ENCODE measurements at regions not wholly inside any gene's neighbourhood (a gene's known extent, or its start where the extent isn't known, plus 50 kb on each side); places are given as distances from the start of the nearest gene placed in this dataset.
"Not testable (repeated sequence)": the region's sequence is repeated elsewhere in the genome, so short reads cannot be mapped to it uniquely, and the experiment has no call there.

GRCh38 chr16:85449191-85449884 is 163.8 kb upstream of the GSE1 start:
- Mint-ChIP-seq H3K9me3 (no peaks in the 10 kb centered on the region), H3K4me3 (no peak overlapping the region), H3K36me3 (ENCODE audit: low read depth) (no peaks in the 10 kb centered on the region), H3K27me3 (no peaks in the 10 kb centered on the region), H3K27ac (no peak overlapping the region), H3K4me1 (ENCODE audit: low read depth) (peaks cover 37% of the 10 kb centered on the region)

DNA sequence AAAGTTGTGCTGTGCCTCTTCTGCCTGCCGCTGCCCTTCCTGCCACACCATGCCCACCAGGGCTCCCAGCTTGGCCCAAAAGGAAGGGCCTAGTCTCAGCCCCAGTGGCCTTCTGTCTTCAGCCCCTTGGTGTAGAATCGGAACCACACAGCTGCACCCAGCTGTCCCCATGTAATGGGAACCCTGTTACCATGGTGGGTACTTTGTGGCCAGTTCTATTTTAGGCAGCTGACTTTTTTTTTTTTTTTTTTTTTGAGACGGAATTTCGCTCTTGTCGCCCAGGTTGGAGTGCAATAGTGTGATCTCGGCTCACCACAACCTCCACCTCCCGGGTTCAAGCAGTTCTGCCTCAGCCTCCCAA is 163.3 kb upstream of the GSE1 start:
- no peaks in the 10 kb centered on the region for H3K27me3 Mint-ChIP-seq
- no peaks in the 10 kb centered on the region for H3K9me3 Mint-ChIP-seq
- peaks cover 37% of the 10 kb centered on the region for H3K4me1 Mint-ChIP-seq (ENCODE audit: low read depth)
- H3K4me3 Mint-ChIP-seq, result no peak overlapping the region
- no peak overlapping the region for H3K27ac Mint-ChIP-seq
- H3K36me3 Mint-ChIP-seq (ENCODE audit: low read depth), result no peaks in the 10 kb centered on the region

GRCh38 chr16:85451142-85451541 is 162.0 kb upstream of the GSE1 start:
- not testable (repeated sequence) for H3K4me3 Mint-ChIP-seq; H3K27ac Mint-ChIP-seq; H3K9me3 Mint-ChIP-seq; H3K27me3 Mint-ChIP-seq; H3K36me3 Mint-ChIP-seq (ENCODE audit: low read depth)
- peaks cover 37% of the 10 kb centered on the region for H3K4me1 Mint-ChIP-seq (ENCODE audit: low read depth)

GRCh38 chr16:85451641-85452363 is 161.3 kb upstream of the GSE1 start:
- H3K27ac Mint-ChIP-seq, result no peak overlapping the region
- H3K4me1 Mint-ChIP-seq (ENCODE audit: low read depth), result peaks cover 37% of the 10 kb centered on the region
- H3K9me3 Mint-ChIP-seq, result no peaks in the 10 kb centered on the region
- no peak overlapping the region for H3K4me3 Mint-ChIP-seq
- no peaks in the 10 kb centered on the region for H3K27me3 Mint-ChIP-seq
- no peaks in the 10 kb centered on the region for H3K36me3 Mint-ChIP-seq (ENCODE audit: low read depth)

- Mint-ChIP-seq H3K4me3 (no peak overlapping the region), H3K4me1 (ENCODE audit: low read depth) (peaks cover 36% of the 10 kb centered on the region), H3K27ac (no peak overlapping the region)
Measured at GRCh38 chr16:85452364-85453193, 160.5 kb upstream of the GSE1 start.

GRCh38 chr16:85453194-85453678 is 159.9 kb upstream of the GSE1 start:
- no peaks in the 10 kb centered on the region for H3K27me3 Mint-ChIP-seq
- no peaks in the 10 kb centered on the region for H3K36me3 Mint-ChIP-seq (ENCODE audit: low read depth)
- H3K4me3 Mint-ChIP-seq, result no peak overlapping the region
- no peaks in the 10 kb centered on the region for H3K9me3 Mint-ChIP-seq
- H3K4me1 Mint-ChIP-seq (ENCODE audit: low read depth), result peaks cover 29% of the 10 kb centered on the region
- no peak overlapping the region for H3K27ac Mint-ChIP-seq

More at GRCh38 chr16:85452364-85453193, 160.5 kb upstream of the GSE1 start:
- Mint-ChIP-seq H3K27me3 (no peaks in the 10 kb centered on the region), H3K9me3 (no peaks in the 10 kb centered on the region), H3K36me3 (ENCODE audit: low read depth) (no peaks in the 10 kb centered on the region)

GRCh38 chr16:85453703-85454102 is 159.4 kb upstream of the GSE1 start:
- no peak overlapping the region for H3K4me3 Mint-ChIP-seq
- H3K36me3 Mint-ChIP-seq (ENCODE audit: low read depth), result no peaks in the 10 kb centered on the region
- no peak overlapping the region for H3K27ac Mint-ChIP-seq
- no peaks in the 10 kb centered on the region for H3K27me3 Mint-ChIP-seq
- H3K9me3 Mint-ChIP-seq, result no peaks in the 10 kb centered on the region
- H3K4me1 Mint-ChIP-seq (ENCODE audit: low read depth), result peaks cover 24% of the 10 kb centered on the region

DNA sequence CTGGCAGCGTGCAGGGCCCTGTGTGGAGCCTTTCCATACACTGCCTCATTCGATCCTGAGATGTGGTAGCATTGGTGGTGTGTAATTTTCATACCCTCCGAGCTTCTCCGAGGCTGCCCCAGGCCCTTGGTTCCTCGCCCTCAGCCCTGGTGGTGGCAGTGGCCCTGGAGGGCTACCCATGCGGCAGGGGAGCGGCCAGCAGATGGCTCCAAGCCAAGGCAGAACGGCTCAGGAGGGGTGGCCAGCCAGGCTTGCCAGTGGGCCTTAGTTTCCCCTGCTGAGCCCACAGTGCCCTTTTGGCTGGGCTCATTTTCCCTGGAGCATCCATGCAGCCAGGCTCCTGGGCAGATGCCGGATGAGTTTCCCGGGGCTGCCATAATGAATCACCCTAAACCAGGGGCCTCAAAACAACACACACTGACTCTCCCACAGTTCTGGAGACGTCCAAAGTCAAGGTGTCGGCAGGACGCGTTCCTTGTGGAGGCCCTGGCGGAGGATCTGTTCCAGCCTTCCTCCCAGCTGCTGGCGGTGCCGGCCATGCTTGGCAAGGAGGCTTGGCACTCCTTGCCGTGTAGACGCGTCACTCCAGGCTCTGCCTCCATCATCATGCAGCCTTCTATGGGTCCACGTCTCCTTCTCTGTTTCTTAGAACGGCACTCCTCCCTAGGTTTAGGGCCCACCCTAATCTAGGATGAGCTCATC is 158.8 kb upstream of the GSE1 start:
- no peak overlapping the region for H3K27ac Mint-ChIP-seq
- peaks cover 18% of the 10 kb centered on the region for H3K4me1 Mint-ChIP-seq (ENCODE audit: low read depth)
- no peaks in the 10 kb centered on the region for H3K9me3 Mint-ChIP-seq
- H3K4me3 Mint-ChIP-seq, result no peak overlapping the region
- no peaks in the 10 kb centered on the region for H3K36me3 Mint-ChIP-seq (ENCODE audit: low read depth)
- H3K27me3 Mint-ChIP-seq, result no peaks in the 10 kb centered on the region

- H3K36me3 Mint-ChIP-seq (ENCODE audit: low read depth), result no peaks in the 10 kb centered on the region
Measured at GRCh38 chr16:85455534-85455933, 157.6 kb upstream of the GSE1 start.

DNA sequence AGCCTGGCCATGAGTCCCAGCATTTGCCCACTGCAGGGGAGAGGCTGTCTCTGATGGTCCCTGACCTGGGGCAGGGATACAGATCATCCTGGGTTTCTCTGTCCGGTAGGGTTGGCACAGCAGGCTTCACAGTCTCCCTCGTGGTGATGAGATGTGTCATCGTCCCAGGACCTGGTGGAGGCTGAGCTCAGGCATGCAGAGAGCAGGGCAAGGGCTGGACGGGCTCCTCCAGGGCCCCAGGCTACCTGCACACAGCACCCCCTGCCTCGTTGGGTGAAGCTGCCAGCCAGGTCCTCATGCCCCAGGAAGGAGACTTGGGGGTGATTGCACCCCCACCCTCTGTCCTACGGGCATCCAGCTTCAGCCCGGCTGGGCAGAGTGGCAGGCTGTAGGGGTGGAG is 155.8 kb upstream of the GSE1 start:
- Mint-ChIP-seq H3K27ac (no peak overlapping the region), H3K4me1 (ENCODE audit: low read depth) (peaks cover 7% of the 10 kb centered on the region), H3K27me3 (peaks cover 6% of the 10 kb centered on the region), H3K4me3 (no peak overlapping the region), H3K9me3 (no peaks in the 10 kb centered on the region), H3K36me3 (ENCODE audit: low read depth) (no peaks in the 10 kb centered on the region)

More at GRCh38 chr16:85455534-85455933, 157.6 kb upstream of the GSE1 start:
- Mint-ChIP-seq H3K4me3 (no peak overlapping the region), H3K9me3 (no peaks in the 10 kb centered on the region), H3K27me3 (no peaks in the 10 kb centered on the region), H3K4me1 (ENCODE audit: low read depth) (peaks cover 12% of the 10 kb centered on the region), H3K27ac (no peak overlapping the region)

DNA sequence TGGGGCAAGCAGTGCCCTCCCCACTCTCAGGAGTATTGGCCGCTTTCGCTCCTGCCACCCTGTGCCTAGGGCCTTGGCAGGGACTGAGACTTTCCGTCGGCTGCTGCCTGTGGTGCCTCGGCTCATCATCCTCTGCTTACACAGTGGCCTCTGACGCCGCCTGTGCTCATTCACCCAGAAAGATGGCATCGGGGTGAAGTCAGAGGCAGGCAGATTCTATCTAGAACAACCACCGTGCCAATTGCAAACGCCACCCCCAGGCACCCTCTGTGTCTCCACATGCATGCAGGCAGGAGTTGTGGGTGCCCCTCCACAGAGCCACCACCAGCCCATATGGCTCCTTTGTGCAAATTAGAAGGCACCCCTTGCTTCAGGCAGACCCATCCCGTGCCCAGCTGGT is 154.2 kb upstream of the GSE1 start:
- H3K36me3 Mint-ChIP-seq (ENCODE audit: low read depth), result no peaks in the 10 kb centered on the region
- peaks cover 14% of the 10 kb centered on the region for H3K27me3 Mint-ChIP-seq
- H3K4me1 Mint-ChIP-seq (ENCODE audit: low read depth), result peaks cover 9% of the 10 kb centered on the region
- no peaks in the 10 kb centered on the region for H3K9me3 Mint-ChIP-seq
- H3K4me3 Mint-ChIP-seq, result no peak overlapping the region
- H3K27ac Mint-ChIP-seq, result no peak overlapping the region

GRCh38 chr16:85459529-85460251 is 153.4 kb upstream of the GSE1 start:
- H3K27ac Mint-ChIP-seq, result no peak overlapping the region
- peaks cover 9% of the 10 kb centered on the region for H3K4me1 Mint-ChIP-seq (ENCODE audit: low read depth)
- H3K9me3 Mint-ChIP-seq, result no peaks in the 10 kb centered on the region
- H3K27me3 Mint-ChIP-seq, result peaks cover 17% of the 10 kb centered on the region
- no peaks in the 10 kb centered on the region for H3K36me3 Mint-ChIP-seq (ENCODE audit: low read depth)
- no peak overlapping the region for H3K4me3 Mint-ChIP-seq

- no peaks in the 10 kb centered on the region for H3K9me3 Mint-ChIP-seq
- no peaks in the 10 kb centered on the region for H3K36me3 Mint-ChIP-seq (ENCODE audit: low read depth)
- no peak overlapping the region for H3K4me3 Mint-ChIP-seq
- H3K27me3 Mint-ChIP-seq, result peaks cover 19% of the 10 kb centered on the region
- no peak overlapping the region for H3K27ac Mint-ChIP-seq
- H3K4me1 Mint-ChIP-seq (ENCODE audit: low read depth), result peaks cover 9% of the 10 kb centered on the region
Measured at GRCh38 chr16:85460252-85461021, 152.7 kb upstream of the GSE1 start.

All from stimulated activated naive CD8-positive, alpha-beta T cell treated with anti-CD3 and anti-CD28 coated beads, Interleukin-15, Interleukin-2, amounts not matched to agents 100 ng/mL and 50 ng/mL, for 24 hours (primary cell).